Activated CD4-positive, alpha-beta T cell treated with anti-CD3 and anti-CD28 coated beads for 48 hours (primary cell): ENCODE measurements at regions not wholly inside any gene's neighbourhood (a gene's known extent, or its start where the extent isn't known, plus 50 kb on each side); places are given as distances from the start of the nearest gene placed in this dataset.

Experiments used
- DNase-seq: peaks from one replicate; pipeline ENCODE4 v3.0.0-alpha.2; 2020

DNA sequence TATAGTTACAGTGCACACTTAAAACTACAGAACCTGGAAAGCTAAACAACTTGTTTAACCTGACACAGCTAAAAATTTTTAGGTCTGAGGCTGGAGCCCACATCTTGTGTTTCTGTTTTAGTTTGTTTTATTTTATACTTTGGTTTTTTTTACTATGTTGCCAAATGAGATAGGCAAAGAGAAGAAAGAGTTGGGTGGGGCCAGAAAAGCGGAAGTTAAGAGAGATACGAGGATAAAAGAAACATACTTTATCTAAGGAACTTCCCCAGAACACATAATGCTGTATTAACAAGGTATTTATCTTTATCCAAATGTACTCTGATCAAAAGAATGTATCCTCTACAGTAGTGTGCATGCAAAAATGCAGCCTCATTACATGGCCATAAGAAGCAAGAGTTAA lies 1145.7 kb downstream of the EPHA3 start:
- no peak for DNase-seq

GRCh38 chr3:90261481-90262433 lies 1154.3 kb downstream of the EPHA3 start:
- no peak for DNase-seq
